Umbilical cord (tissue), 1 donor: ENCODE measurements at regions not wholly inside any gene's neighbourhood (a gene's known extent, or its start where the extent isn't known, plus 50 kb on each side); places are given as distances from the start of the nearest gene placed in this dataset.
"Not testable (repeated sequence)": the region's sequence is repeated elsewhere in the genome, so short reads cannot be mapped to it uniquely, and the experiment has no call there.

Source experiments
- DNase-seq: peaks from one replicate; pipeline ENCODE4 v3.0.0-alpha.2; 2015; ENCODE audit warnings: low spot score

- no peak for DNase-seq
Measured at GRCh38 chr2:65957886-65958285, 477.0 kb upstream of the MEIS1 start.

GRCh38 chr2:65957454-65957853, 477.5 kb upstream of the MEIS1 start:
- DNase-seq = no peak

GRCh38 chr2:65955259-65955658, 479.7 kb upstream of the MEIS1 start:
- DNase-seq = no peak

DNA sequence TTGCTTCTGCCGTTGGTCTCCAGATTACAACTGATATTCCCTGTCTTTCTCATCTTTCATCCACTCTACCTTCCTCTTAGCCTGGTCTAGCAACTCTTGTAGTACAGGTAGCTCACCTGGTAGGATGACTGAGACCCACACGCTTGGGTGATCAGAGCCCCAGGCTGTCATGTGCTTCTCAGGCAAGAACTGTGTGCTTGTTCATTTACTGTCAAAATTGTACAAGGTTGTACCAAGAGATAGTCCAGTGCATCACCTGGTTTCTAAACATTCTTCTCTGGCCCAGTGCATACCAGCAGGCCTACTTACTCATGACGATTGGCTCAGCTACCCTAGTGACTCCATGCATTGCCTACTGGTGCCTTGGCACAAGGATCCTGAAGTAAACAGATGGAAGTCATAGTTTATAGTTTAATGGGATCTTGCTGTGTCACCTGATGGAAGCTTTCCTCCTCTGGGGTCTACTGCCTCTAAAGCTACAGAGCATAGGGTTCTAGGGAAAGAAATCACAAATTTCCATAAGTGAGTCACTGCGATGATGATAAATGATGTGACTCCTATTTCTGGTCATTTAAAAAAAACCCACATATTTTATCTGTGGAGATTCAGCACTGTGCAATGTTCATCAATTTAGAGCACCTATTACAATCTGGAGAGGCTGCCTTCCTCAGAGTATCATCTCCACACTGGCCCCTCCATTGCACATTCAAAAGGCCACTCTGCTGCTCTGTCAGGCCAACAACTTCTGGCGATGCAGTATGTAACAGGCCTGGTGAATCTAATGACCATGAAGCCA, 481.8 kb upstream of the MEIS1 start:
- no peak for DNase-seq

- no peak for DNase-seq
Measured at GRCh38 chr2:65944213-65944612, 490.7 kb upstream of the MEIS1 start.

DNA sequence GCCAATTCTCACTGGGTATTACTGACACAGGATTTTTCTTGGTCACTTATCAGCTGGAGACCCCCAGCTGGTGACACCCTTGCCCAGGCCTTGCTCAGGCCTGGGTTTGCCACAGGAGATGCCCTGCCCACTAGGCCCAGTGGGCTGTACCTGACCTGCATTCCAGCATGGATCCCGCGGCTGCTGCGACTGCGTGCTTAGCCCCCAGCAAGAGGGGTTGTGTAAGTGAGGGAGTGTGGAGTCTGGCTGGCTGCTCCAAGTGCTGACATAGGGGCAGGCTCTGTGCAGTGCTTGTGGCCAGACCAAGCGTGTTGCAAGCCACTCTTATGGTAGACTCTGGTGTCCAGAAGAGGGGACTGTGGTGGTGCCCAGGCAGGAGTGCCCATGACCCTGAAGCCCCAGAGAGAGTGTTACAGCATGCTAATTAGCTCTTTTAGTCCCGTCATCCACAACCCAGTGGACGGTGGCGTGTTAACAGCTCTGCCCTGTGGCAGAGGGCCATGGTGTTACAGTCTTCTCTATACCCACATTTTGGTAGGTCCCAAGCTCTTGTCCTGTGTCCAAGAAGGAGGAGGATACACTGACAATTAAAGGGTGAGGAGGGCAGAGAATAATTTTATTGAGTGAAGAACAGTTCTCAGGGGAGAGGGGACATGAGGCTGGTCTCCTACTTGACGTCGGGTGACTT, 491.7 kb upstream of the MEIS1 start:
- no peak for DNase-seq

GRCh38 chr2:65940856-65941255, 494.1 kb upstream of the MEIS1 start:
- DNase-seq = no peak

DNA sequence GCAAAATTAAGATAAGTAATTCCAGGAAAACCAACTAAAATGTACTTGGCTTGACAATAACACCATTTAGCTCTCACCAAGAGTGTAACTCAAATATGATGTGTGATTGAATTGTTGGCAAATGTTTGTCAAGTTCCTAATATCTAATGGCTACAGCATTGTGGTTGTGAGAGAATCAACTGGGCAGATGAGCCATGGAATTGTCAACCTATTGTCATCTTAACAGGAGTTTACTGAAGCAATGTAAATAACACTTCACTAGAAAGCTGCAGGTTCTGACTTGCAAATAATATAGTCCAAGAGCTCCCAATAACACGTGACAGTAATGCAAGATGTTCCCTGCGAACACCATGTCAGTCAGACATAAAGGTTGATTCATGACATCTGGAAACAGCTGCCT, 495.2 kb upstream of the MEIS1 start:
- no peak for DNase-seq

- DNase-seq = no peak
Measured at GRCh38 chr2:65937379-65938160, 497.4 kb upstream of the MEIS1 start.

DNA sequence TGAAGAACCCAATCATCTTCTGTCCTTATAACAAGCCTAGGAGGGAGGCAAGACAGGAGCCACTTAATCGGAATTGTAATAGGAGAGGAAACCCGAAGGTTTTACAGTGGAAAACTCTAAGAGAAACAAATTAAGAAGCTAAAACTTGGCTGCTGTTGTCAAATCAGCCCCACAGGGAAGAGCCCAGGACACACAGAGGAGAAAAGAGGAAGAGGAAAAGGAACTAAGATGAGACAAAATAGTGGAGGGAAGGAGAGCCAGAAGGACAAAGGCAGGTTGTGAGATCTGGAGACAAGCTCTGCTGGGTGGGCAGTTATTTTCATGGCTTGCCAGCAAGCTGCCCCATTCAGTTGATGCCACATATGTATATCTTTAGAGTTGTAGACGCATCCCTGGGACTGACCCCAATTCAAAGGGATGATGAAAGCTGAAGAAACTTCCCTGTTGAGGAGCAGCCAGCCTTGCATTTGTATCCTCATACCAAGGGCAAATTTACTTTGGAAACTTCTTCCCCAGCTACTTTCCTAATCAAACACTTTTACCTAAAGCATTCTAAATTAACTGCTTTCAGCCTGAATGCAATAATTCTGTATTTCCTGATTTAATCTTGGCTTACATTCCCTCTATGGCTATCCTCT, 499.8 kb upstream of the MEIS1 start:
- no peak for DNase-seq

GRCh38 chr2:65932571-65932970, 500.2 kb upstream of the SPRED2 start:
- DNase-seq = no peak

GRCh38 chr2:65931056-65931455, 498.7 kb upstream of the SPRED2 start:
- no peak for DNase-seq

GRCh38 chr2:65930259-65930658, 497.9 kb upstream of the SPRED2 start:
- DNase-seq = no peak

- DNase-seq = not testable (repeated sequence)
Measured at GRCh38 chr2:65929664-65930063, 497.3 kb upstream of the SPRED2 start.

- DNase-seq = peak; percentile 14
Measured at GRCh38 chr2:65922794-65923193, 490.4 kb upstream of the SPRED2 start.

DNA sequence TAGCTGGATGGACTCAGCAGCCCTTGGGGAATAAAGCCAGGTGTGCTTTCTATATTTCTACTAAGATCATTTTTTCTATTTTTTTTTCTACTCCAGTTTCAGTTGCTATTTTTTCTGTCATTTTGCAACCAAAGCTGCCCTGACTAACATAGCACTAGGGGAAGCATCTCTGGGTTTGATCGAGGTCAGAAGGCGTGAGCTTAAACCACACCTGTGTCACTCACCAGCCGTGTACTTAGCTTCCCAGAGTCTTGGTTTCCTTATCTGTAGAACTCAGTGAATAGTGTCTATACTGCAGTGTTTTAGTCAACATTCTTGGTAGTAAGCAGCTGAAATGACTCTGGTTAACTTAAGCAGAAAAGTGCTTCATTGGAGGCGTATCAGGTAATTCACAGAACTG, 489.6 kb upstream of the SPRED2 start:
- DNase-seq = no peak

DNA sequence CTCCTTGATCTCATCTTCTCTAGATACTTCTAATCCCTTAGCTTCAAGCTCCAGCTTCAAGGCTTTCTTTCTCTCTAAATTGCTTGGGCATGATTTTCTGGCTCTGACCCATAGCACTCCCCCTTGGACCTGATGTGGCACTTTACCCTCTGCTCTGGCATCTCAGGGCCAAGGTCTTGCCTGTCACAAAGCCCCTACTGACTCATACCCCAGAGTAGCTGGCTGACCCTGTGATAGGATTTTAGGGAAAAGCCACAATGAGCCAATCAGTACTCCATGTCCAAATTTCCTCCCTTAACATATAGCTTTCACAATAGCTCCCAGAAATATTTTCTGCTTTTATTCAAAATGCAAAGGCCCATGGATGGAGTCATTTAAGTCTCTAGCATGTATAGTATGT, 488.7 kb upstream of the SPRED2 start:
- no peak for DNase-seq

GRCh38 chr2:65920659-65921058, 488.3 kb upstream of the SPRED2 start:
- no peak for DNase-seq

- no peak for DNase-seq
Measured at GRCh38 chr2:65919550-65920188, 487.3 kb upstream of the SPRED2 start.

DNA sequence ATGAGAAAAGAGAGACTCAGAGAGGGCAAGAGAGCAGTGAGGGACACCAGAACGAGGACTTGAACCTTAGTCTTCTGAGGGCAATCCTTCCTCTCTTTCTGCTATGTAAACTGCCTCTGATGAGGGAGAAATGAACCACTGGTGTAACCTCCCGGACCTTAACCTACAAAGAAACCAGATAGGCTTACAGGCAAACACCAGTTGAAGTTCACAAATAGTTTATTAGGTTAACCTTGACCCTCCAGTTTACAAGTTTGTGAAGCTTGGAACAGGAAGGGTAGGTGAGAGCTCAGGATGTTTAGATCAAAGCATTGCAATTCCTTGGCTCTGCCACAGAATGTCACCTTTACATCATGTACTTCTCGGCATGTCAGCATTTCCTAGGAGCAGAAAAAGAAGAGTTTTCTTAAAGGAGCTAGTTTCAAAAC, 486.4 kb upstream of the SPRED2 start:
- DNase-seq = no peak

DNA sequence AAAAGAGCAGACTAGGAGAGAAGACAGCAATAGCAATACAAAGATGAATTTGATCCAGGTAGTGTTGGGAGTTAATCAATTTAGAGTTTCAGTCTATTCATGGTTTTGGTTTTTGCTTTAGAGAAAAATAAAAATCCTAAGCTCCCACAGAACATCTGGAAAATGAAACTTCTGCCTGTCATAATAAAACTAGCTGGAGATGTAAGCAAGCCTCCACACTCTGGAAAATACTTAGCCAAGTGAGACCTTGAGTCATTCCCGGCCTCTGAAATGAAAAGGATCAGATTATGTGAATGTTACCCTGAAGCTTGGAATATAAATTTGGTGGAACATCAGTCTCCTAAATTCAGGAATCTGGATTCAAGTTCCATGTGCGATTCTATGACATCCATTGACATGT, 485.6 kb upstream of the SPRED2 start:
- DNase-seq = peak; percentile 84
